Heart left ventricle (tissue), 13 donors: ENCODE measurements at regions not wholly inside any gene's neighbourhood (a gene's known extent, or its start where the extent isn't known, plus 50 kb on each side); places are given as distances from the start of the nearest gene placed in this dataset.

Experiments used
- POLR2A ChIP-seq, 2 donors: fragments of 450-650 bp; IDR thresholded peaks; one replicate each; pipeline ENCODE4 v1.6.1; 2017; ENCODE audit warnings: antibody characterized with exemption in 2 of 2, mild to moderate bottlenecking in 2 of 2, moderate library complexity in 2 of 2
- TF ChIP-seq, protein P1 (sequence below), 12 donors: fragments of 200-600 bp; sonication (generic) in 4 of 12; IDR thresholded peaks; one replicate each; pipeline versions ENCODE4 v1.5.0 to v1.8.0; 2018 to 2022; ENCODE audit warnings: antibody characterized with exemption in 12 of 12, mild to moderate bottlenecking in 5 of 12
- donor health status: ischemic (EF 13 %, LVEDD 7.1; RV severe dilation, severe dysfunction).
- donor health status: DM: no; HTN: yes; CAD: no.
- donor health status: DM: no; HTN: no; CAD: no.
- donor health status: ischemic (EF 25% LVEDD 6.9; RV normal size, moderate dysfunction).
- donor health status: ischemic (EF 25% LVEDD 5.7; RV mildly dilated, moderate dysfunction).
- donor health status: ischemic (EF 35%, LVEDD 5.7; RV mildly dilated, moderate dysfunction).
- donor health status: nonischemic (EF 11% LVEDD 7.7; RV severe dilation, severe dysfunction).
- donor health status: DM: yes; HTN: yes; CAD: no.
- donor health status: PGD.
- donor health status: ischemic (EF 29% LVEDD 5.4; RV normal size, mild dysfunction).
- donor health status: nonischemic (EF 23%, LVEDD 6.1; RV moderate dilation, normal function).

DNA sequence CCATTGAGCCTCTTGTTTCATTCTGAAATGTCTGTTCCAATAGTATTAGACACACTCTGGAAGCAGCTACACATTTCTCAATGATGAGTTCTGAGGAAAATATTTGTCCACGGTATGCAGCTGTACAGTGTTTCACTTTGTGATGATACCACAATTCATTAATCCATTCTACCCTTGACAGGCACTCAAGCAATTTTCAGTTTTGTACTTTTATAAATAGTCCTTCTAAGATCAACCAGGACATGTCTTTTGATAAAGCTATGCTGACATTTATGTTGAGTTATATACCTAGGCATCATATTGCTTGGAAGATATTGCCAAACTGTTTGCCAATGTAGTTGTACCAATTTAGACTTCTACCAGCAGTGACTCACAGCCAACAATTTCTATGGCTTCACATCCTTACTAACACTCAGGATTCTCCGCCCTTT, 165.1 kb upstream of the COL8A1 start:
- TF ChIP-seq, protein P1, sequence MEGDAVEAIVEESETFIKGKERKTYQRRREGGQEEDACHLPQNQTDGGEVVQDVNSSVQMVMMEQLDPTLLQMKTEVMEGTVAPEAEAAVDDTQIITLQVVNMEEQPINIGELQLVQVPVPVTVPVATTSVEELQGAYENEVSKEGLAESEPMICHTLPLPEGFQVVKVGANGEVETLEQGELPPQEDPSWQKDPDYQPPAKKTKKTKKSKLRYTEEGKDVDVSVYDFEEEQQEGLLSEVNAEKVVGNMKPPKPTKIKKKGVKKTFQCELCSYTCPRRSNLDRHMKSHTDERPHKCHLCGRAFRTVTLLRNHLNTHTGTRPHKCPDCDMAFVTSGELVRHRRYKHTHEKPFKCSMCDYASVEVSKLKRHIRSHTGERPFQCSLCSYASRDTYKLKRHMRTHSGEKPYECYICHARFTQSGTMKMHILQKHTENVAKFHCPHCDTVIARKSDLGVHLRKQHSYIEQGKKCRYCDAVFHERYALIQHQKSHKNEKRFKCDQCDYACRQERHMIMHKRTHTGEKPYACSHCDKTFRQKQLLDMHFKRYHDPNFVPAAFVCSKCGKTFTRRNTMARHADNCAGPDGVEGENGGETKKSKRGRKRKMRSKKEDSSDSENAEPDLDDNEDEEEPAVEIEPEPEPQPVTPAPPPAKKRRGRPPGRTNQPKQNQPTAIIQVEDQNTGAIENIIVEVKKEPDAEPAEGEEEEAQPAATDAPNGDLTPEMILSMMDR (IDR thresholded peaks at IDR 0.05), result no peak
- no peak for TF ChIP-seq POLR2A (IDR thresholded peaks at IDR 0.05)
